Testis (tissue), 2 donors: ENCODE measurements at regions not wholly inside any gene's neighbourhood (a gene's known extent, or its start where the extent isn't known, plus 50 kb on each side); places are given as distances from the start of the nearest gene placed in this dataset.

Experiments used
- CTCF ChIP-seq, 3 experiments: fragments of 450-650 bp in 2 of 3; fragments of 200-600 bp in 1 of 3; sonication (generic) in 1 of 3; IDR thresholded peaks; one replicate each; pipeline ENCODE4 v1.5.1; 2016 to 2019; ENCODE audit warnings: antibody characterized with exemption in 3 of 3, mild to moderate bottlenecking in 2 of 3, moderate library complexity in 1 of 3
- POLR2A ChIP-seq: fragments of 450-650 bp; IDR thresholded peaks from one replicate; pipeline ENCODE4 v1.6.1; 2017; ENCODE audit warnings: antibody characterized with exemption, mild to moderate bottlenecking, moderate library complexity

- TF ChIP-seq CTCF (IDR thresholded peaks at IDR 0.05): no peak
- no peak for TF ChIP-seq POLR2A
Observed at GRCh38 chr1:213511173-213511572, 460.1 kb downstream of the RPS6KC1 start.
